ENCODE measurements at regions not wholly inside any gene's neighbourhood (a gene's known extent, or its start where the extent isn't known, plus 50 kb on each side); places are given as distances from the start of the nearest gene placed in this dataset.

GRCh38 chr2:129469871-129470270, 509.6 kb upstream of the RAB6C start:
- no peaks in the 10 kb centered on the region for H3K27me3 Mint-ChIP-seq
- no peaks in the 10 kb centered on the region for H3K36me3 Mint-ChIP-seq
- H3K4me3 Mint-ChIP-seq = no peak overlapping the region
- no peaks in the 10 kb centered on the region for H3K4me1 Mint-ChIP-seq
- no peak overlapping the region for H3K27ac Mint-ChIP-seq
- peaks cover 0 to 4% (median 0%) of the 10 kb centered on the region in 5 donors for H3K9me3 Mint-ChIP-seq
- no peaks in the 10 kb centered on the region for H3K4me1 ChIP-seq (ENCODE audit: insufficient read depth, low read length)
- no peak for DNase-seq
- ChIA-PET POLR2A (no interaction called here), CTCF (no interaction called here)
- no peaks in the 10 kb centered on the region for H3K36me3 ChIP-seq (ENCODE audit: insufficient read depth, low read length)
- no peak overlapping the region for H3K4me3 ChIP-seq (ENCODE audit: low read length)
- H3K9me3 ChIP-seq (ENCODE audit: low read length) = no peaks in the 10 kb centered on the region
- H3K27ac ChIP-seq (ENCODE audit: low read depth, low read length) = no peak overlapping the region
- no peaks in the 10 kb centered on the region for H3K27me3 ChIP-seq (ENCODE audit: insufficient read depth, low read length, poor library complexity, severe bottlenecking)

GRCh38 chr2:129478902-129479517, 500.5 kb upstream of the RAB6C start:
- Mint-ChIP-seq H3K36me3 (no peaks in the 10 kb centered on the region), H3K27me3 (peaks cover 0 to 2% of the 10 kb centered on the region in 2 donors), H3K4me3 (no peak overlapping the region), H3K9me3 (peaks cover 0 to 2% (median 0%) of the 10 kb centered on the region in 5 donors), H3K4me1 (no peaks in the 10 kb centered on the region), H3K27ac (no peak overlapping the region)
- Histone ChIP-seq H3K36me3 (ENCODE audit: insufficient read depth, low read length) (no peaks in the 10 kb centered on the region), H3K27me3 (ENCODE audit: insufficient read depth, low read length, poor library complexity, severe bottlenecking) (no peaks in the 10 kb centered on the region), H3K9me3 (ENCODE audit: low read length) (no peaks in the 10 kb centered on the region), H3K4me3 (ENCODE audit: low read length) (no peak overlapping the region), H3K27ac (ENCODE audit: low read depth, low read length) (no peak overlapping the region), H3K4me1 (ENCODE audit: insufficient read depth, low read length) (no peaks in the 10 kb centered on the region)
- no peak for DNase-seq
- POLR2A ChIA-PET = no interaction called here
- CTCF ChIA-PET = no interaction called here

DNA sequence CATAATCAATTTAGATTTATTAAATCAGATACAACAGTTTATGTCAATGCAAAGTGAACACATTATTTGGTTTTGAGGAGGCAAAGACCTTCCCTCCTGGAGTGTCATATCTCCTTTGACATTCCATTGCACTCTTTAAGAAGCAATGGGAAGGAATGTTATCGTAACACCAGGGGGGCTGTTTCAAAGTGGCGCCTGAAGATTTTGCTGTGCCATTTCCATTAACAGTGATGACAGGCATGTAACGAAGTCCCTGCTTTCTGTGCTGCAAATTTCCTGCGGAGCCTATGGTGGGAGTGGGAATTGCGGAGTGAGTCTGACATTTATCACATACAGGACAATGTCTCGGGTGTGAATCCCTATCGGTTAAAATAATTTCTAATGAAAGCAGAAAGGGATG, 499.6 kb upstream of the RAB6C start:
- POLR2A ChIA-PET = no interaction called here
- H3K27me3 Mint-ChIP-seq = peaks cover 0 to 2% of the 10 kb centered on the region in 2 donors
- no peak for DNase-seq
- no peaks in the 10 kb centered on the region for H3K36me3 Mint-ChIP-seq
- Histone ChIP-seq H3K36me3 (ENCODE audit: insufficient read depth, low read length) (no peaks in the 10 kb centered on the region), H3K4me1 (ENCODE audit: insufficient read depth, low read length) (no peaks in the 10 kb centered on the region), H3K27ac (ENCODE audit: low read depth, low read length) (no peak overlapping the region), H3K4me3 (ENCODE audit: low read length) (no peak overlapping the region), H3K27me3 (ENCODE audit: insufficient read depth, low read length, poor library complexity, severe bottlenecking) (no peaks in the 10 kb centered on the region), H3K9me3 (ENCODE audit: low read length) (no peaks in the 10 kb centered on the region)
- H3K9me3 Mint-ChIP-seq = peaks cover 0 to 2% (median 0%) of the 10 kb centered on the region in 5 donors
- CTCF ChIA-PET = no interaction called here
- H3K27ac Mint-ChIP-seq = no peak overlapping the region
- no peak overlapping the region for H3K4me3 Mint-ChIP-seq
- no peaks in the 10 kb centered on the region for H3K4me1 Mint-ChIP-seq

GRCh38 chr2:129480790-129481189, 498.7 kb upstream of the RAB6C start:
- CTCF ChIA-PET = no interaction called here
- no peaks in the 10 kb centered on the region for H3K27me3 ChIP-seq (ENCODE audit: insufficient read depth, low read length, poor library complexity, severe bottlenecking)
- H3K27ac Mint-ChIP-seq = no peak overlapping the region
- no peaks in the 10 kb centered on the region for H3K36me3 ChIP-seq (ENCODE audit: insufficient read depth, low read length)
- H3K27ac ChIP-seq (ENCODE audit: low read depth, low read length) = no peak overlapping the region
- H3K4me1 ChIP-seq (ENCODE audit: insufficient read depth, low read length) = no peaks in the 10 kb centered on the region
- H3K4me3 Mint-ChIP-seq = no peak overlapping the region
- no peaks in the 10 kb centered on the region for H3K9me3 ChIP-seq (ENCODE audit: low read length)
- H3K9me3 Mint-ChIP-seq = peaks cover 0 to 2% (median 0%) of the 10 kb centered on the region in 5 donors
- no peaks in the 10 kb centered on the region for H3K36me3 Mint-ChIP-seq
- H3K4me3 ChIP-seq (ENCODE audit: low read length) = no peak overlapping the region
- H3K27me3 Mint-ChIP-seq = peaks cover 0 to 2% of the 10 kb centered on the region in 2 donors
- H3K4me1 Mint-ChIP-seq = no peaks in the 10 kb centered on the region
- no peak for DNase-seq
- POLR2A ChIA-PET = no interaction called here

DNA sequence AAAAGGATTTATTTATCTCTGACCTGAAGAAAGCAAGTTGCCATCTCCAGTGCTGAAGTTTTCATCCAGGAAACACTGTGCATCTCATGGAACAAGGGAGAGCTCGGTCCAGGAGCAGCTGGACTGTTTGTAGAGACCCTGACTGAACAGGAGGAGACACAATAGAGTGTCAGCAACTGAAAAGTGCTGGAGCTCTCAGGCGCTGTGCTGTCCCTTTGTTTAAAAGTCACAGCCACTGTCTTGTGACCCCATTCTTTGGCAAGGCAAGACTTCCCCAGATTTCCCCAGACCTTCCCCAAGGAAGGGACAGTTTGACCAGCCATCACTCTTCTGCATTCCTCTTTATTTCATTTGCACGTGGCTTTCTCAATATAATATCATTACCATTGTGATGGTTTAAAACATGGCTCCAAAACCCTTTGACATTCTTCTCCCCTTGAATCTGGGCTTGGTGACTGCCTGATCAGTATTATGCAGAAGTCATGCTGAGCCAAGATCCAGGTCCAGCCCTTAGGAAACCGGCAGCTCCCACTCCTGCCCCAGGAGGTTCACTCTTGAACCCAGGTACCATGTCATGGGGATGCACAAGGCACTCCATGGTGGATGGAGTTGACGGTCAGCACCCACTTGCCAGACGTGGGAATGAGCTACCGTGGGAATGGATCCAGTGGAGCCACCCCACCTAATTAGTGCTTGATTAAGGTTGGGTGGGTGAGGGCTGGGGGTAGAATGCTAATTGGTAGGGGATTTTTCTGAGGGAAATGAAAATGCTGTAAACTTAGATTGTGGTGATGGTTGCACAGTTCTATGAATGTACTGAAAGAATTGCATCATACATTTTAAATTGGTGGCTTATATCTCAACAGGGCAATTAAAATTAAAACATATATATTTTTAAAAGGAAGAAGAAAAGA, 497.9 kb upstream of the RAB6C start:
- Histone ChIP-seq H3K36me3 (ENCODE audit: insufficient read depth, low read length) (no peaks in the 10 kb centered on the region), H3K27ac (ENCODE audit: low read depth, low read length) (no peak overlapping the region), H3K4me3 (ENCODE audit: low read length) (no peak overlapping the region), H3K4me1 (ENCODE audit: insufficient read depth, low read length) (no peaks in the 10 kb centered on the region), H3K27me3 (ENCODE audit: insufficient read depth, low read length, poor library complexity, severe bottlenecking) (no peaks in the 10 kb centered on the region), H3K9me3 (ENCODE audit: low read length) (no peaks in the 10 kb centered on the region)
- no peak overlapping the region for H3K4me3 Mint-ChIP-seq
- POLR2A ChIA-PET = no interaction called here
- no peaks in the 10 kb centered on the region for H3K4me1 Mint-ChIP-seq
- peaks cover 0 to 2% (median 0%) of the 10 kb centered on the region in 5 donors for H3K9me3 Mint-ChIP-seq
- H3K36me3 Mint-ChIP-seq = no peaks in the 10 kb centered on the region
- no peak overlapping the region for H3K27ac Mint-ChIP-seq
- no peak for DNase-seq
- H3K27me3 Mint-ChIP-seq = no peaks in the 10 kb centered on the region
- CTCF ChIA-PET = no interaction called here

GRCh38 chr2:129482626-129483025, 496.8 kb upstream of the RAB6C start:
- H3K9me3 Mint-ChIP-seq = peaks cover 0 to 2% (median 0%) of the 10 kb centered on the region in 5 donors
- H3K27ac ChIP-seq (ENCODE audit: low read depth, low read length) = no peak overlapping the region
- H3K4me1 Mint-ChIP-seq = no peaks in the 10 kb centered on the region
- no peaks in the 10 kb centered on the region for H3K36me3 ChIP-seq (ENCODE audit: insufficient read depth, low read length)
- no peaks in the 10 kb centered on the region for H3K4me1 ChIP-seq (ENCODE audit: insufficient read depth, low read length)
- no peak overlapping the region for H3K4me3 Mint-ChIP-seq
- no peak overlapping the region for H3K27ac Mint-ChIP-seq
- no peaks in the 10 kb centered on the region for H3K27me3 ChIP-seq (ENCODE audit: insufficient read depth, low read length, poor library complexity, severe bottlenecking)
- POLR2A ChIA-PET = no interaction called here
- no peak for DNase-seq
- CTCF ChIA-PET = no interaction called here
- H3K4me3 ChIP-seq (ENCODE audit: low read length) = no peak overlapping the region
- H3K27me3 Mint-ChIP-seq = no peaks in the 10 kb centered on the region
- no peaks in the 10 kb centered on the region for H3K36me3 Mint-ChIP-seq
- no peaks in the 10 kb centered on the region for H3K9me3 ChIP-seq (ENCODE audit: low read length)

DNA sequence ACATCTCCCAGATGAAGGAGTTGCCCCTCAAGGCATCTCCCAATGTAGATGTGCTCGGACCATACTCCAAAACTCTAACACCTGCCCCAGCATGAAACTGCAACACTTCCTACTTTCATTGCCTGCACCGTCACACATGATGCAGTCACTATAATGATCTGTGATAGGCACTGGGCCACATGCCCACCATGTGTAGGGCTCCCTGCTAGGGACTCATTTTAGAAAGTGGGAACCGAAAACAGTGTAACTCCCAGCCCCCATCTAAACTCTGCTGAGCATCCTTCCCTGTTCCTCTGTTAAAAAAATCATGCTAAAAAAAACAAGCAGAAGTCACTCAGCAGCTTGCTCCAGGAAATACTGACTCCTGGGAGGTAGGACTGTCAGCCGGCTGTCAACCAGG, 496.1 kb upstream of the RAB6C start:
- Mint-ChIP-seq H3K9me3 (peaks cover 0 to 2% (median 0%) of the 10 kb centered on the region in 5 donors), H3K27ac (no peak overlapping the region), H3K36me3 (no peaks in the 10 kb centered on the region), H3K27me3 (no peaks in the 10 kb centered on the region), H3K4me3 (no peak overlapping the region), H3K4me1 (no peaks in the 10 kb centered on the region)
- Histone ChIP-seq H3K27ac (ENCODE audit: low read depth, low read length) (no peak overlapping the region), H3K36me3 (ENCODE audit: insufficient read depth, low read length) (no peaks in the 10 kb centered on the region), H3K27me3 (ENCODE audit: insufficient read depth, low read length, poor library complexity, severe bottlenecking) (no peaks in the 10 kb centered on the region), H3K4me1 (ENCODE audit: insufficient read depth, low read length) (no peaks in the 10 kb centered on the region), H3K9me3 (ENCODE audit: low read length) (no peaks in the 10 kb centered on the region), H3K4me3 (ENCODE audit: low read length) (no peak overlapping the region)
- ChIA-PET POLR2A (no interaction called here), CTCF (no interaction called here)
- no peak for DNase-seq

- Mint-ChIP-seq H3K27me3 (peaks cover 0 to 2% of the 10 kb centered on the region in 2 donors), H3K27ac (no peak overlapping the region), H3K36me3 (no peaks in the 10 kb centered on the region), H3K4me1 (no peaks in the 10 kb centered on the region), H3K4me3 (no peak overlapping the region), H3K9me3 (peaks cover 0 to 3% (median 2%) of the 10 kb centered on the region in 5 donors)
- no peaks in the 10 kb centered on the region for H3K36me3 ChIP-seq (ENCODE audit: insufficient read depth, low read length)
- H3K9me3 ChIP-seq (ENCODE audit: low read length) = no peaks in the 10 kb centered on the region
- no peaks in the 10 kb centered on the region for H3K4me1 ChIP-seq (ENCODE audit: insufficient read depth, low read length)
- no peak for DNase-seq
- no peak overlapping the region for H3K27ac ChIP-seq (ENCODE audit: low read depth, low read length)
- ChIA-PET POLR2A (no interaction called here), CTCF (no interaction called here)
- no peak overlapping the region for H3K4me3 ChIP-seq (ENCODE audit: low read length)
- no peaks in the 10 kb centered on the region for H3K27me3 ChIP-seq (ENCODE audit: insufficient read depth, low read length, poor library complexity, severe bottlenecking)
These were observed 494.2 kb upstream of the RAB6C start for GRCh38 chr2:129484999-129485897.
